K562 (cell line): ENCODE measurements at regions not wholly inside any gene's neighbourhood (a gene's known extent, or its start where the extent isn't known, plus 50 kb on each side); places are given as distances from the start of the nearest gene placed in this dataset.

Experiments used
- CREM ChIP-seq: IDR thresholded peaks from 2 replicates; pipeline ENCODE4 v1.6.1; 2014; ENCODE audit warnings: antibody characterized with exemption, low read depth
- DMBX1 ChIP-seq: fragments of 250-450 bp; sonication (Bioruptor Pico); IDR thresholded peaks from 2 replicates; pipeline ENCODE4 v1.8.0; 2022; ENCODE audit warnings: inconsistent platforms, mild to moderate bottlenecking, moderate library complexity, borderline replicate concordance
- E2F5 ChIP-seq: sonication (generic); formaldehyde crosslinking; IDR thresholded peaks from 2 replicates; pipeline ENCODE4 v1.8.0; 2022; ENCODE audit warnings: mild to moderate bottlenecking, missing genetic modification reagents
- ELF1 ChIP-seq: fragments of 200-800 bp; sonication (Bioruptor generic); IDR thresholded peaks from 2 replicates; pipeline ENCODE4 v1.6.1; 2016; ENCODE audit warnings: missing genetic modification characterization, missing compliant biosample characterization
- EP300 ChIP-seq: IDR thresholded peaks from 2 replicates; pipeline ENCODE4 v1.6.1; 2012; ENCODE audit warnings: low read length, improper control_type of control experiment
- FOXM1 ChIP-seq, 2 experiments: fragments of 450-650 bp in 1 of 2; sonication (generic) in 1 of 2; formaldehyde crosslinking in 1 of 2; IDR thresholded peaks; 2 replicates each; pipeline versions ENCODE4 v1.6.1 to v1.9.0; 2017 to 2022; ENCODE audit warnings: low read depth in 2 of 2, mild to moderate bottlenecking in 2 of 2, missing genetic modification reagents in 1 of 2, moderate library complexity in 1 of 2
- HIVEP1 ChIP-seq: fragments of 250-450 bp; sonication (Bioruptor Pico); IDR thresholded peaks from 2 replicates; pipeline ENCODE4 v1.4.0; 2020; ENCODE audit warnings: mild to moderate bottlenecking
- KLF16 ChIP-seq: IDR thresholded peaks from 2 replicates; pipeline ENCODE4 v1.6.1; 2016; ENCODE audit warnings: antibody characterized with exemption
- MIER1 ChIP-seq: fragments of 450-650 bp; IDR thresholded peaks from 2 replicates; pipeline ENCODE4 v1.6.1; 2016; ENCODE audit warnings: antibody characterized with exemption, mild to moderate bottlenecking, low read depth
- RCOR1 ChIP-seq, 2 experiments: IDR thresholded peaks; 2 replicates each; pipeline ENCODE4 v1.6.1; 2012; ENCODE audit warnings: low read depth in 2 of 2, low read length in 2 of 2, borderline replicate concordance in 1 of 2, improper control_type of control experiment in 1 of 2
- REST ChIP-seq, 2 experiments: fragments of 450-650 bp; formaldehyde crosslinking in 1 of 2; IDR thresholded peaks; 2 replicates each; pipeline versions ENCODE4 v1.4.0 to v1.6.1; 2014 to 2020; ENCODE audit warnings: mild to moderate bottlenecking in 2 of 2, borderline replicate concordance in 1 of 2, low read depth in 1 of 2
- RNF219 ChIP-seq: fragments of 250-450 bp; sonication (Bioruptor Pico); IDR thresholded peaks from 2 replicates; pipeline ENCODE4 v1.5.0; 2022; ENCODE audit warnings: mild to moderate bottlenecking
- TBP ChIP-seq: optimal IDR thresholded peaks from 2 replicates; pipeline ENCODE3; 2011; ENCODE audit warnings: low read depth, low read length, improper control_type of control experiment
- TEAD1 ChIP-seq, 2 experiments: fragments of 450-650 bp in 1 of 2; sonication (generic) in 1 of 2; formaldehyde crosslinking; IDR thresholded peaks; 2 replicates each; pipeline versions ENCODE4 v1.4.0 to v1.8.0; 2020 to 2022; ENCODE audit warnings: mild to moderate bottlenecking in 2 of 2, missing genetic modification reagents in 1 of 2
- ZNF232 ChIP-seq: sonication (generic); formaldehyde crosslinking; IDR thresholded peaks from 2 replicates; pipeline ENCODE4 v1.8.0; 2022; ENCODE audit warnings: mild to moderate bottlenecking, missing genetic modification reagents
- ZNF507 ChIP-seq: conservative IDR thresholded peaks from 2 replicates; pipeline ENCODE4 v1.6.1; 2017; ENCODE audit warnings: missing genetic modification characterization, missing compliant biosample characterization

- TF ChIP-seq REST (IDR thresholded peaks at IDR 0.05; ENCODE audit: borderline replicate concordance) (no peak), REST (CRISPR knock-in tag; IDR thresholded peaks at IDR 0.05; ENCODE audit: low read depth) (no peak), DMBX1 (CRISPR knock-in tag) (no peak), MIER1 (no peak), HIVEP1 (CRISPR knock-in tag) (no peak), E2F5 (CRISPR knock-in tag) (no peak), EP300 (peak; percentile 79), ZNF507 (tag) (no peak), TEAD1 (CRISPR knock-in tag; IDR thresholded peaks at IDR 0.05) (no peak), ELF1 (tag) (no peak), KLF16 (peak; percentile 80; the same call in 1 of the 2 replicates), RCOR1 (IDR thresholded peaks at IDR 0.05; ENCODE audit: borderline replicate concordance in 1 of 2, low read depth in 2 of 2, low read length in 2 of 2) (peak in 1 of 2 experiments; percentile 77; a peak in 2 of 4 replicates), TBP (no peak), RNF219 (CRISPR knock-in tag) (no peak), ZNF232 (CRISPR knock-in tag) (no peak), CREM (no peak), FOXM1 (IDR thresholded peaks at IDR 0.05; ENCODE audit: low read depth) (peak; percentile 64; the same call in 1 of the 2 replicates), FOXM1 (CRISPR knock-in tag; IDR thresholded peaks at IDR 0.05; ENCODE audit: low read depth) (no peak)
These were observed 79.4 kb downstream of the MARCHF4 start (continued) for GRCh38 chr2:216292886-216293301.
